KMS-11 (cell line): ENCODE measurements at regions not wholly inside any gene's neighbourhood (a gene's known extent, or its start where the extent isn't known, plus 50 kb on each side); places are given as distances from the start of the nearest gene placed in this dataset.
"Not testable (repeated sequence)": the region's sequence is repeated elsewhere in the genome, so short reads cannot be mapped to it uniquely, and the experiment has no call there.

Source experiments
- H2AFZ ChIP-seq: fragments of 200-600 bp; sonication (generic); 2 replicates; pipeline ENCODE4 v1.6.1; 2016; ENCODE audit warnings: antibody characterized with exemption, mixed run types, low read depth
- H3K27ac ChIP-seq: fragments of 200-600 bp; sonication (generic); 2 replicates; pipeline ENCODE4 v1.6.1; 2016; ENCODE audit warnings: mild to moderate bottlenecking, mixed run types
- H3K27me3 ChIP-seq: fragments of 200-600 bp; sonication (generic); 2 replicates; pipeline ENCODE4 v1.6.1; 2017; ENCODE audit warnings: mild to moderate bottlenecking, low read depth, mixed run types, moderate library complexity; ENCODE audit not compliant: insufficient read depth
- H3K36me3 ChIP-seq: fragments of 200-600 bp; sonication (generic); 2 replicates; pipeline ENCODE4 v1.6.1; 2017; ENCODE audit warnings: mild to moderate bottlenecking, mixed run types; ENCODE audit not compliant: insufficient read depth
- H3K4me1 ChIP-seq: fragments of 200-600 bp; sonication (generic); 2 replicates; pipeline ENCODE4 v1.6.1; 2016; ENCODE audit warnings: mild to moderate bottlenecking, low read depth, mixed run types; ENCODE audit not compliant: poor library complexity, severe bottlenecking
- H3K4me2 ChIP-seq: fragments of 200-600 bp; sonication (generic); 2 replicates; pipeline ENCODE4 v1.7.0; 2016; ENCODE audit warnings: mild to moderate bottlenecking, mixed run types
- H3K4me3 ChIP-seq: fragments of 200-600 bp; sonication (generic); IDR thresholded peaks from 2 replicates; pipeline ENCODE4 v1.6.1; 2017; ENCODE audit warnings: low read depth, low read length, mixed read lengths; ENCODE audit not compliant: insufficient read depth
- H3K79me2 ChIP-seq: fragments of 200-600 bp; sonication (generic); 2 replicates; pipeline ENCODE4 v1.6.1; 2016; ENCODE audit warnings: low read depth, mixed run types; ENCODE audit not compliant: insufficient read depth
- H3K9ac ChIP-seq: fragments of 200-600 bp; sonication (generic); 2 replicates; pipeline ENCODE4 v1.6.1; 2016; ENCODE audit warnings: mild to moderate bottlenecking, mixed run types
- H4K20me1 ChIP-seq: fragments of 200-600 bp; sonication (generic); 2 replicates; pipeline ENCODE4 v1.6.1; 2016; ENCODE audit warnings: mild to moderate bottlenecking, mixed run types; ENCODE audit not compliant: insufficient read depth
- CTCF ChIP-seq: fragments of 200-600 bp; sonication (generic); conservative IDR thresholded peaks from 2 replicates; pipeline ENCODE4 v1.6.1; 2017; ENCODE audit warnings: low read depth, mild to moderate bottlenecking, antibody characterized with exemption, low read length, moderate library complexity, mixed read lengths

GRCh38 chr5:106451998-106452397 lies 1218.7 kb downstream of the EFNA5 start:
- TF ChIP-seq CTCF = no peak
- no peak overlapping the region for H3K4me3 ChIP-seq
- H3K79me2 ChIP-seq = no peaks in the 10 kb centered on the region
- no peaks in the 10 kb centered on the region for H3K27me3 ChIP-seq
- no peaks in the 10 kb centered on the region for H4K20me1 ChIP-seq
- H3K4me2 ChIP-seq = no peak overlapping the region
- H3K36me3 ChIP-seq = no peaks in the 10 kb centered on the region
- H3K9ac ChIP-seq = no peak overlapping the region
- no peak overlapping the region for H3K27ac ChIP-seq
- H2AFZ ChIP-seq = no peak overlapping the region
- no peaks in the 10 kb centered on the region for H3K4me1 ChIP-seq

DNA sequence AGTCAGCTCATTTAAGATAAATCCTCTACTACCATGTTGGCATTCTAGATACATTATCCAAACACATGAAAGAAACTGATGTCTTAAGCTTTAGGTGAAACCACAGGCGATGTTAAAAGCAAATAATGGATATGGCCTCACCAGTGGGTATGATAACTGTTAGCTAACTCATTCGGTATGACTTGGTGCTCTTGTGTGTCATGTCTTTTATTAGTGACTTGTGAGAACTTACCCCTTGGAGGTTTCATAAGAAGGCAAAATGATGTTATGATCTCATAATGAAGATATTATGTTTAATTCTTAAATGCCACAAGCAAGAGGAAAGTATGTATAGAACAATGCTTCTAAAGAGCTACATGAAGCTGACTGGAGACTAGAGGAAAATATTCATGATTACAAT lies 1227.0 kb downstream of the EFNA5 start:
- no peak overlapping the region for H3K27ac ChIP-seq
- H3K27me3 ChIP-seq = no peaks in the 10 kb centered on the region
- no peaks in the 10 kb centered on the region for H3K36me3 ChIP-seq
- no peak overlapping the region for H3K9ac ChIP-seq
- H3K79me2 ChIP-seq = no peaks in the 10 kb centered on the region
- no peak overlapping the region for H3K4me2 ChIP-seq
- H4K20me1 ChIP-seq = no peaks in the 10 kb centered on the region
- H2AFZ ChIP-seq = no peak overlapping the region
- no peak for TF ChIP-seq CTCF
- no peaks in the 10 kb centered on the region for H3K4me1 ChIP-seq
- H3K4me3 ChIP-seq = no peak overlapping the region

DNA sequence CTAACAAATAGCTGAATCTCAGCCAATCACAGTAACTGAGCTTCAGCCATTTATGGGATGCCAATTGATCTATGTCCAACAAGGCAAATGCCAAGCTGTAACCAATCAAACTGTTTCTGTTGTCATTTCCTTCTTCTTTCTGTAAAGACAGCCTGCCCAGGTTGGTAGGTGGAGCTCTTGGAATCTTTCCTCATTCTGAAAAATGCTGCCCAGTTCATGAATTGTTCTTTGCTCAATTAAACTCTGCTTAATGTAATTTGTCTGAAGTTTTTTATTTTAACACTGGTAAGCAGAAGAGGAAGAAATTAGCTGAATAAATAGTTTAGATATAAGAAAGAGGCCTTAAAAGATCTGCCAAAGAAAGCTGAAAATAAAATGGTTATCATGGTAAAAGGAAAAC lies 1235.6 kb downstream of the EFNA5 start:
- H3K4me3 ChIP-seq = no peak overlapping the region
- H2AFZ ChIP-seq = no peak overlapping the region
- H3K36me3 ChIP-seq = no peaks in the 10 kb centered on the region
- H3K27ac ChIP-seq = no peak overlapping the region
- no peaks in the 10 kb centered on the region for H3K27me3 ChIP-seq
- no peak overlapping the region for H3K4me2 ChIP-seq
- no peaks in the 10 kb centered on the region for H3K4me1 ChIP-seq
- no peaks in the 10 kb centered on the region for H3K79me2 ChIP-seq
- no peak for TF ChIP-seq CTCF
- H4K20me1 ChIP-seq = no peaks in the 10 kb centered on the region
- no peak overlapping the region for H3K9ac ChIP-seq

GRCh38 chr5:106430733-106431132 lies 1240.0 kb downstream of the EFNA5 start:
- not testable (repeated sequence) for H3K4me1 ChIP-seq, H3K4me2 ChIP-seq, H3K27ac ChIP-seq, H3K36me3 ChIP-seq, H2AFZ ChIP-seq, H3K4me3 ChIP-seq, H3K9ac ChIP-seq, H3K27me3 ChIP-seq, H3K79me2 ChIP-seq, H4K20me1 ChIP-seq

DNA sequence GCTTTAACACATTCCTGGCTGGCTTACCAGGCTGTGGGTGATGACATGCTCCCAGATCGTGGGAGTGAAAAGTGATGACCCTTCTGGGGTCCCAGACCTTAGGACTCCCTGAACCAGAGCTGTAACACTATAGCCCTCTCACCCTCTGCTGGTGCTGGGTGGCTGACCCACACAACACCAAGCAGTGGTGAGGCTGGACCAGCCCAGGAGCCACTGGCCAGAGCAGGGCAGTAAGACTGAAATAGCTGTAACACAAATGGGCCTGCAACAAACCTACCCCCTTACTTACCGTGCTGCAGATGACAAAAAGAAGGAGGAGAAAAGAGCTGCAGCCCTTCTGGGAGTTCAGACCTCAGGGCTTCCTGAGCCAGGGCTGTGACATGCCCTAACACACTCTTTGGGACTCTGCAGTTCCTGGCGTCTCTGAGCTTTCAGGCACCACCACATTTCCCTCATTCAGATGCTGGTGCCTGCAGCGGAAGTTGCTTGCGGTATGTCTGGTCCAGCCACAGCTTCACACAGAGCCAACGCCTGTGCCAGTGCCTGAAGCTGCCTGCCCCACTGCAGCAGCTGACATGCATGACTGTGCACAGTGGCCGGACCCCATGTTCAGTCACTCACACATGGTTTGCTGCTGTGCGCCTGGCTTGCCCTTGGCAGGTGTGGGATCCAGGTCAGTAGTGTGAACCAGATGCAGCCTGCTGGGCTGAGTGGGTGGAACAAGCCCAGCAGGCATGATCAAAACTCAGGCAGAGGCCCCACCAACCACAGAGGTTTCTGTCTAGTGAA lies 1247.4 kb downstream of the EFNA5 start:
- Histone ChIP-seq H3K4me2 (no peak overlapping the region), H4K20me1 (no peaks in the 10 kb centered on the region)

More for the DNA sequence above, 1247.4 kb downstream of the EFNA5 start:
- Histone ChIP-seq H3K9ac (no peak overlapping the region), H3K36me3 (no peaks in the 10 kb centered on the region), H3K79me2 (no peaks in the 10 kb centered on the region), H3K4me3 (no peak overlapping the region), H3K4me1 (peaks cover 11% of the 10 kb centered on the region), H3K27me3 (no peaks in the 10 kb centered on the region), H3K27ac (peak overlapping the region; percentile 25; the same call in 1 of the 2 replicates), H2AFZ (peak overlapping the region; percentile 18; the same call in 1 of the 2 replicates)
- TF ChIP-seq CTCF = no peak
